ENCODE measurements at regions not wholly inside any gene's neighbourhood (a gene's known extent, or its start where the extent isn't known, plus 50 kb on each side); places are given as distances from the start of the nearest gene placed in this dataset.
"Not testable (repeated sequence)": the region's sequence is repeated elsewhere in the genome, so short reads cannot be mapped to it uniquely, and the experiment has no call there.

- no peak for DNase-seq
Observed at GRCh38 chr10:118914629-118915028, 114.9 kb upstream of the NANOS1 start.

DNA sequence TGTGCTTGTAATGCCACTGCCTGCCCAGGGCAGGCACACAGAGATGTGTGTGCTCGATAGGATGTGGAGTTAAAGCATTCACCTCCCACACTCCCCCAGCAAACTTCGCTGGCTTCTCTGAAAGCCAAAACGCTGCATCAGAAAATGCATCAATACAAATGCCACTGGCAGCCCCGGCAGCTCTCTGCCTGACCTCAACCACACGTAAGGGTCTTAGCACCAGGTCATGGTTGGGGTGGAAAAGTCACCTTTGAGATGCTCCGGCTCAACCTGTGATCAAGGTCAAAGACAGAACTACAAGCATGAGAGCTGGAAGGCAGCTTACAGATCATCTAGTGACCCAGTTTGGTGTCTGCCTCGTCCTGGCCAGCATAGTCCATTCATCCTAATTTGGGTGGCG is 114.4 kb upstream of the NANOS1 start:
- no peak for DNase-seq

GRCh38 chr10:118916777-118917176 is 112.7 kb upstream of the NANOS1 start:
- DNase-seq: no peak

GRCh38 chr10:118917701-118918100 is 111.8 kb upstream of the NANOS1 start:
- DNase-seq: no peak

DNA sequence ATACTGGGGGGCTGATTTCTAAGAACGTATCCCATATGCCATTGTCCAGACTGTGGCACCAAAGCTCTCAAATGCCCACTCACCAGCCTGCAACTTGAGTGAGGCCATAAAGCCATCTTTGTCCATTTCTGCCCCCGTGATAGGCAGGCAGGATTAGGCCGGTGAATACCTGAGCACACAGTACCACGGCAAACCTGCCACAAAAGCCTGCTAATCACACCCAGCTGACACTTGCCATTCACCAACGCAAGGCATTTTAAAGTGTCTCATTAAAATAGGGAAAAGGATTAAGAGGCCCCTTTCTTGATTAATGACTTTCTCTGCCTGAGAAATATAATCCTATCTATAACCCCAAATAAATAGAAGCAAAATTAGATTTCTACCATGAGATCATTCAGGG is 111.4 kb upstream of the NANOS1 start:
- no peak for DNase-seq

GRCh38 chr10:118918587-118918986 is 110.9 kb upstream of the NANOS1 start:
- no peak for DNase-seq

DNA sequence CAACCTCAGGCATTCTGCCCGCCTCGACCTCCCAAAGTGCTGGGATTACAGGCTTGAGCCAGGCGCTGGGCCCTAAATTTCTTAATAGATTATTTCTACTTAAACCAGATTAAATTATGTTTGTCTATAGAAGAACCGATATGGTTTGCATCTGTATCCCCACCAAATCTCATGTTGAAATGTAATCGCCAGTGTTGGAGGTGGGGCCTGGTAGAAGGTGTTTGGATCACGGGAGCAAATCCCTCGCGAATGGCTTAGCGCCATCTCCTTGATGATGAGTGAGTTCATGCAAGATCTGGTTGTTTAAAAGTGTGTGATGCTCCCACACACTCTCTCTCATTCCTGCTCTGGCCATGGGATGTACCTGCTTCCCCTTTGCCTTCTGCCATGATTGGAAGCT is 109.3 kb upstream of the NANOS1 start:
- no peak for DNase-seq

DNA sequence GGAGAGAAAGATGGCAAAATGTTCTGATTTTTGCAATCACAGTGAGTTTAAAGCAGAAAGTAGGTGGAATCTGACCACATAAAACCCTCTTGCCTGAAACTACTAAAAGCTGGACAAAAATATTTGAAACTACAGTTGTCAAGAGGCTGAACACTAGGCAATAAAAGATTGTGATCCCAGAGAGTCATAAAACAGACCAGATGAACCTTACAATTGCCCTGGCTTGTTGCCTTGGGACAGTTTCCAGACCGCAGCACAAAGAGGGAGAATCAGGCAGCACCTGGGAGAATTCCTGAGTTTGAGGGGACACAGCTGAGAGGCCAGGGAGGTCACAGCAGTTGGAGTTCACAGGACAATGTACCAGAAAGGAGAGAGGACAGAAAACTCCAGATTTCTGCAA is 107.3 kb upstream of the NANOS1 start:
- DNase-seq: no peak

DNA sequence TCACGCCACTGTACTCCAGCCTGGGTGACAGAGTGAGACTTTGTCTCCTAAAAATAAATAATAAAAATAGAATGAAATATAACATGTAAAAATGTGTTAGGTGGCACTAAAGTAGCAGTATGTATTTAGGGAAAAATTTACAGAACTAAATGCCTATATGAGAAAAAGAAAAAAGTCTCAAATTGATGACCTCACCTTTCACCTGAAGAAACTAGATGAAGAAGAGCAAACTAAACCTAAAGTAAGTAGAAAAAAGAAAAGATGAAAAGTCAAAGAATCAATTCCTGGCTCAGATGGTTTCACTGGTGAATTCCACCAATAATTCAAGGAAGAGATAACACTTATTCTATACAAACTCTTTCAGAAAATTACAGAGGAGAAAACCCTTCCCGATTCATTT is 106.5 kb upstream of the NANOS1 start:
- no peak for DNase-seq

DNA sequence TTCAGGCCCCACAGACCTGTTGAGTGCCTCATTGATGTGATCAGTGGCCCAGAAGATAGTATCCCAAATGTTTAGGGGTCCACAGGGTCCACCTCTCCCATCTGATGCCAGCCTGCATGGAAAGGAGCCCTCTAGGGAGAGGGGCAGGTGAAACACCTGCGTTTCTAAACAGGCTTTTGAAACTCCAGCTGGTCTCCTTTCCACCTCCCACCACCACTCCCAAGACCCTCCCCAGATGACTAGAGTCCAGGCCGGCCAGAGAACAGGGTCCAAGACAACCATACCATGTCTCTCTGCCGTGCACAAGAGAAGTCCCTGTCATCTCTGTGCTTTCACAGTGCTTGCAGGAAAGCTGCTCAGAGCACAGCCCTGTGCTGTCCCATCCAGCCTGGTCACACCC is 105.0 kb upstream of the NANOS1 start:
- DNase-seq: no peak

- no peak for DNase-seq
Observed at GRCh38 chr10:118925404-118926071, 104.0 kb upstream of the NANOS1 start.

- no peak for DNase-seq
Observed at GRCh38 chr10:118926072-118926417, 103.5 kb upstream of the NANOS1 start.

- no peak for DNase-seq
Observed at GRCh38 chr10:118926441-118926840, 103.1 kb upstream of the NANOS1 start.

DNA sequence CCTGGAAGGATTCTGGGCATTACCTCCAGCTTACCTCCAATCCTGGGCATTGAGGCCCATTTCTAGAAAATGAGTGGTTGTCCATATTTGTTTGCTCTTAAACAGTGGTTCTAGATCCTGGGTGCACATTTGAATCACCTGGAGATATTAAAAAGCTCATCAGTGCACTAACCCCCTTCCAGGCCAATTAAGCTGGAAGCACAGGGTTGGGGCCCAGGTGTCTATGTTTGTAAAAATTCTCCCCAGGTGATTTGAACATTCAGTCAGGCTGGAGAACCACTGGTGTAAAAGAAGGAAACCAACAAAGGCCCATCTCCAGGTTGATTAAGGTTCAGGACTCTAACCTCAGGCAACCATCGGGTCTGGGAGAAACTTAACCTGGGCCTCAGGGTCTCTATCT is 102.6 kb upstream of the NANOS1 start:
- no peak for DNase-seq

GRCh38 chr10:118927321-118927720 is 102.2 kb upstream of the NANOS1 start:
- DNase-seq: no peak

DNA sequence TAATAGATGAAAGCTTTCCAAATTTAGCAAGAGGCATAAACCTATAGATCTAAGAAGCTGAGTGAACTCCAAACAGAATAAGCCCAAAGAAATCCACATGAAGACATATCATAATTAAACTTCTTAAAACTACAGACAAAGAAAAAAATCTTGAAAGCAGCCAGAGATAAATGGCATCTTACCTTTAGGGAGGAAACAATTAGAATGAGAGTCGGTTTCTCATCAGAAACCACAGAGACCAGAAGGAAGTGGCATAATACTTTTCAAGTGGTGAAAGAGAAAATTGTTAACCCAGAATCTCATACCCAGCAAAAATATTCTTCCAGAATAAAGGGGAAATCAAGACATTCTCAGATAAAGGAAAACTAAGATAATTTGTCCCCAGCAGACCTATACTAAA is 98.9 kb upstream of the NANOS1 start:
- DNase-seq: no peak

GRCh38 chr10:118931436-118931835 is 98.1 kb upstream of the NANOS1 start:
- no peak for DNase-seq

- not testable (repeated sequence) for DNase-seq
Observed at GRCh38 chr10:118932154-118932553, 97.4 kb upstream of the NANOS1 start.

DNA sequence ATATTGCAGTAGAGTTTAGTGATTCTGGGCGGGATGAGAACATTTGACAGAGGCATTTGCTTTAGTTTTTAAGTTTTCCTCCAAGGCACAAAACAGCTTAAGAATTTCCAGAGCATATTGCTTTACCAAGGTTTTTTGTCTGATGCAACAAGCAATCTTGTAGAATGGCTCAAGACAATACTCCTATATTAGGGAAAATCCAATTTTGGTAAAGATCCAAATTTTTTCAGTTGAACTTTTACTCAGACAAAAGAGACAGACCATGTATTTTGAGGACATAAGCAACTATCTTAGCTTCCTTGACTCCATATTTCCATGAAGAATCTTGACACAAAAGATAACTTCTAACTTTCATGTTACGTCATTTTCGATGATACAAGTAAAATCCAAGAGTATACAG is 92.3 kb upstream of the NANOS1 start:
- DNase-seq: no peak

- DNase-seq: no peak
Observed at GRCh38 chr10:118939211-118940007, 90.1 kb upstream of the NANOS1 start.

- DNase-seq: no peak
Observed at GRCh38 chr10:118940386-118940785, 89.1 kb upstream of the NANOS1 start.

DNA sequence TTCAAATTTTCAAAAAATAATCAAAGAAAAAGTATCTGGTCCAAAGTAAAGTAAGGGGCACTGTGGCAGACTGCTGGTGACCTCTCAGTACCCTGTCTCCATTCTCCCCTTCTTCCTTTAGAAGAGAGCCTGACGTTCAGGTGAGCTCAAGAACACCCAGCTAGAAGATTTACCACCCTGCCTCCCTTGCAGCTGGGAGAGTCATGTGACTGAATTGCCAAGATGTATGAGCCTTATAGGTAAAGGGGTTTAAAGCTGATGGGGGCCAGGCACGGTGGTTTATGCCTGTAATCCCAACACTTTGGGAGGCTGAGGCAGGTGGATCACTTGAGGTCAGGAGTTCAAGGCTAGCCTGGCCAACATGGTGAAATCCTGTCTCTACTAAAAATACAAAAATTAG is 86.3 kb upstream of the NANOS1 start:
- DNase-seq: no peak

DNA sequence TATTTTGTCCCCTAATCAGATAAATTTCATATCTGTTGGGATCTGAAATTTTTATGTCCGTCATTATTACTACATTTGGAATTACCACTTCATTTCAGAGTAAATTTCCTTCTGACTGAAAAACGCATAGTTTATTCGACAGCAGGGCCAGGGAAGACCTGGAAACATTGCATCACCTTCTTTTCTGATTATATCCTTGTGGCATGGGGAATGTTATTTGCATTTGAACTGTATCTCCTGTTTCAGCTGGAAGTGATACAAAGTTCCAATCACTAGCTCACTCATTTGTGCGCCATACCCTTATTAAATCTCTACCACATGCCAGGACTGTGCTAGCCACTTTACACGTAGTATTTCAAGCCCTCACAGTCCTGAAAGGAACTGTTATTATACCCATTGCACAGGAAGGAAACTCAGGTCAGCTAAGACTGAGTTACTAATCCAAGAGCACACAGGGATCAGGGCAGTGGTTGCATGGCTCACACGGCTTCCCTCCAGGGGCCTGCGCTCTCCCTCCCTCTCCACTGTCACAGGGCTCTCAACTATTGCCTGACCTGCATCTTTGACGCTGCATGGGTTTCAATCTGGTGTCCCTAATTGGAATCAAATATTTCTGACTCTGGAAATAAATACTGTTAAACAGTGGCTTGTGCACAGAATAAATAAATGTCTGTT is 84.4 kb upstream of the NANOS1 start:
- no peak for DNase-seq

Data from muscle of arm (tissue), 1 donor.